Panc1 (cell line): ENCODE measurements at regions not wholly inside any gene's neighbourhood (a gene's known extent, or its start where the extent isn't known, plus 50 kb on each side); places are given as distances from the start of the nearest gene placed in this dataset.

Experiments used
- ATAC-seq: fragments of 200-7000 bp; cut with Tn5 transposase; 2 replicates; pipeline ENCODE4 v1.9.1; 2020; ENCODE audit warnings: mild to moderate bottlenecking, moderate library complexity
- BruUV-seq: library from RNA; stranded (reverse); fragments of 400-500 nt; replicated peaks from 2 replicates; lab custom pipeline; 2021; lab: Mats Ljungman, UMichigan
- CTCF ChIA-PET: fragments of 300-600 bp; sonication (Branson Sonifier 250); formaldehyde crosslinking; loops from one replicate; lab custom pipeline; 2022; ENCODE audit warnings: antibody characterized with exemption; lab: Charles Lee
- POLR2A ChIA-PET: fragments of 300-600 bp; sonication (Branson Sonifier 250); formaldehyde crosslinking; loops from one replicate; lab custom pipeline; 2022; ENCODE audit warnings: antibody characterized with exemption; lab: Charles Lee
- DNase-seq: peaks from one replicate; pipeline ENCODE4 v3.0.0-alpha.2; 2010; ENCODE audit warnings: low read depth, low spot score
- H3K27ac ChIP-seq: 2 replicates; pipeline ENCODE4 v1.5.1; 2011; ENCODE audit warnings: mild to moderate bottlenecking, low read length, inconsistent platforms
- H3K27me3 ChIP-seq: fragments of 200-500 bp; sonication (Bioruptor generic); 2 replicates; pipeline ENCODE4 v1.6.0; 2014; ENCODE audit warnings: low read length, inconsistent platforms; ENCODE audit not compliant: control insufficient read depth, insufficient read depth
- H3K36me3 ChIP-seq: fragments of 200-500 bp; sonication (Bioruptor generic); 2 replicates; pipeline ENCODE4 v1.5.1; 2014; ENCODE audit warnings: inconsistent platforms, mild to moderate bottlenecking, low read length, moderate library complexity; ENCODE audit not compliant: control insufficient read depth, insufficient read depth
- H3K4me1 ChIP-seq: 2 replicates; pipeline ENCODE4 v1.5.1; 2011; ENCODE audit warnings: inconsistent platforms, mild to moderate bottlenecking, low read length, moderate library complexity; ENCODE audit not compliant: control insufficient read depth, insufficient read depth
- H3K4me3 ChIP-seq, 2 experiments: 2 replicates each; pipeline ENCODE4 v1.5.1; 2011 to 2012; ENCODE audit warnings: low read depth in 2 of 2, low read length in 2 of 2, mild to moderate bottlenecking in 2 of 2, inconsistent platforms in 1 of 2, moderate library complexity in 1 of 2
- H3K9me3 ChIP-seq: fragments of 200-500 bp; sonication (Bioruptor generic); 2 replicates; pipeline ENCODE4 v1.5.1; 2014; ENCODE audit warnings: low read depth, mild to moderate bottlenecking, inconsistent platforms, low read length, moderate library complexity; ENCODE audit not compliant: control insufficient read depth, insufficient read depth
- CTCF ChIP-seq: fragments of 450-650 bp; IDR thresholded peaks from 2 replicates; pipeline ENCODE4 v1.5.1; 2017; ENCODE audit warnings: mild to moderate bottlenecking
- POLR2AphosphoS5 ChIP-seq: IDR thresholded peaks from 2 replicates; pipeline ENCODE4 v1.6.1; 2012; ENCODE audit warnings: mild to moderate bottlenecking, low read depth, low read length, moderate library complexity
- REST ChIP-seq, 2 experiments: IDR thresholded peaks; 2 replicates each; pipeline ENCODE4 v1.6.1; 2011 to 2012; ENCODE audit warnings: low read depth in 2 of 2, control low read depth in 1 of 2, low read length in 1 of 2, mild to moderate bottlenecking in 1 of 2, moderate library complexity in 1 of 2; ENCODE audit not compliant: insufficient read depth in 1 of 2
- SIN3A ChIP-seq: IDR thresholded peaks from 2 replicates; pipeline ENCODE4 v1.6.1; 2012; ENCODE audit warnings: low read depth, mild to moderate bottlenecking, low read length, moderate library complexity, borderline replicate concordance; ENCODE audit not compliant: insufficient read depth
- TCF7L2 ChIP-seq: IDR thresholded peaks from 2 replicates; pipeline ENCODE4 v1.6.1; 2011; ENCODE audit warnings: mild to moderate bottlenecking, low read depth, low read length, inconsistent platforms
- in situ Hi-C: cut with HindIII; loops from 2 replicates; pipeline ENCODE4 v1.10.0; 2016; ENCODE audit warnings: low sequenced_read_pairs, low pct_unique_long_range_greater_than_20kb
- intact Hi-C: fragments of 100-400 bp; cut with micrococcal nuclease; formaldehyde crosslinking; loops from one replicate; pipeline ENCODE4 v1.10.0; 2022; ENCODE audit not compliant: unreplicated experiment

GRCh38 chr7:24496036-24496435 is 77.2 kb upstream of the PALS2 start:
- H3K27me3 ChIP-seq = peaks cover 10% of the 10 kb centered on the region

GRCh38 chr7:24498439-24498838 is 74.8 kb upstream of the PALS2 start:
- in situ Hi-C loops (no loop called here), intact Hi-C loops (no loop called here)
- H3K4me1 ChIP-seq = no peaks in the 10 kb centered on the region
- DNase-seq (no peak), ATAC-seq (no peak)
- H3K36me3 ChIP-seq = no peaks in the 10 kb centered on the region
- no TSS peak for BruUV-seq
- no peaks in the 10 kb centered on the region for H3K9me3 ChIP-seq
- CTCF ChIA-PET = no interaction called here
- no peak overlapping the region for H3K27ac ChIP-seq
- no peak for TF ChIP-seq SIN3A
- no peak overlapping the region for H3K4me3 ChIP-seq
- POLR2A ChIA-PET = no interaction called here
- peaks cover 4% of the 10 kb centered on the region; the same call in 1 of the 2 replicates for H3K27me3 ChIP-seq

More at GRCh38 chr7:24496036-24496435, 77.2 kb upstream of the PALS2 start:
- no TSS peak for BruUV-seq
- Histone ChIP-seq H3K9me3 (no peaks in the 10 kb centered on the region), H3K36me3 (no peaks in the 10 kb centered on the region), H3K4me1 (no peaks in the 10 kb centered on the region), H3K27ac (no peak overlapping the region), H3K4me3 (no peak overlapping the region)
- ATAC-seq (no peak), DNase-seq (no peak)
- ChIA-PET CTCF (no interaction called here), POLR2A (no interaction called here)
- intact Hi-C loops = no loop called here
- in situ Hi-C loops = no loop called here
- no peak for TF ChIP-seq TCF7L2
- no peak for TF ChIP-seq SIN3A
- TF ChIP-seq CTCF = no peak
- TF ChIP-seq REST (IDR thresholded peaks at IDR 0.05; ENCODE audit: insufficient read depth in 1 of 2, low read depth in 2 of 2, low read length in 1 of 2) = no peak
- no peak for TF ChIP-seq POLR2AphosphoS5

GRCh38 chr7:24499871-24500270 is 73.4 kb upstream of the PALS2 start:
- no TSS peak for BruUV-seq
- H3K27ac ChIP-seq = no peak overlapping the region
- no peak overlapping the region for H3K4me3 ChIP-seq
- H3K27me3 ChIP-seq = peaks cover 4% of the 10 kb centered on the region; the same call in 1 of the 2 replicates
- POLR2A ChIA-PET = no interaction called here
- CTCF ChIA-PET = no interaction called here
- no peaks in the 10 kb centered on the region for H3K36me3 ChIP-seq
- H3K9me3 ChIP-seq = no peaks in the 10 kb centered on the region
- TF ChIP-seq REST (IDR thresholded peaks at IDR 0.05; ENCODE audit: insufficient read depth in 1 of 2, low read depth in 2 of 2, low read length in 1 of 2) (no peak), SIN3A (no peak), POLR2AphosphoS5 (no peak), TCF7L2 (no peak), CTCF (no peak)
- DNase-seq = no peak
- H3K4me1 ChIP-seq = no peaks in the 10 kb centered on the region
- in situ Hi-C loops = no loop called here
- no peak for ATAC-seq
- intact Hi-C loops = no loop called here
